Activated gamma-delta T cell treated with Interleukin-2 at 50 U/mL for 16 hours (primary cell): ENCODE measurements at regions not wholly inside any gene's neighbourhood (a gene's known extent, or its start where the extent isn't known, plus 50 kb on each side); places are given as distances from the start of the nearest gene placed in this dataset.

Source experiments
- DNase-seq: peaks from one replicate; pipeline ENCODE4 v3.0.0-alpha.2; 2020

GRCh38 chr9:88800329-88800682 is 191.0 kb upstream of the S1PR3 start:
- DNase-seq, result no peak

- DNase-seq, result no peak
Measured at GRCh38 chr9:88801214-88801796, 190.0 kb upstream of the S1PR3 start.

- DNase-seq, result no peak
Measured at GRCh38 chr9:88802533-88802932, 188.7 kb upstream of the S1PR3 start.

GRCh38 chr9:88803546-88804253 is 187.6 kb upstream of the S1PR3 start:
- DNase-seq, result no peak

- DNase-seq, result no peak
Measured at GRCh38 chr9:88804254-88804596, 187.0 kb upstream of the S1PR3 start.

GRCh38 chr9:88805217-88805943 is 185.9 kb upstream of the S1PR3 start:
- DNase-seq, result no peak

GRCh38 chr9:88807426-88807825 is 183.8 kb upstream of the S1PR3 start:
- DNase-seq, result no peak

GRCh38 chr9:88808019-88808656 is 183.1 kb upstream of the S1PR3 start:
- no peak for DNase-seq

GRCh38 chr9:88808761-88809354 is 182.4 kb upstream of the S1PR3 start:
- DNase-seq, result no peak

- DNase-seq, result no peak
Measured at GRCh38 chr9:88809355-88810161, 181.7 kb upstream of the S1PR3 start.

GRCh38 chr9:88810826-88811225 is 180.4 kb upstream of the S1PR3 start:
- no peak for DNase-seq

- no peak for DNase-seq
Measured at GRCh38 chr9:88811511-88811910, 179.8 kb upstream of the S1PR3 start.

GRCh38 chr9:88812938-88813637 is 178.2 kb upstream of the S1PR3 start:
- DNase-seq, result no peak

- no peak for DNase-seq
Measured at GRCh38 chr9:88813638-88814209, 177.5 kb upstream of the S1PR3 start.

- no peak for DNase-seq
Measured at GRCh38 chr9:88814577-88814976, 176.7 kb upstream of the S1PR3 start.

- no peak for DNase-seq
Measured at GRCh38 chr9:88816141-88816540, 175.1 kb upstream of the S1PR3 start.

GRCh38 chr9:88816591-88816990 is 174.7 kb upstream of the S1PR3 start:
- no peak for DNase-seq

- DNase-seq, result no peak
Measured at GRCh38 chr9:88817628-88818027, 173.6 kb upstream of the S1PR3 start.

- DNase-seq, result no peak
Measured at GRCh38 chr9:88818495-88819201, 172.6 kb upstream of the S1PR3 start.

GRCh38 chr9:88819476-88819875 is 171.8 kb upstream of the S1PR3 start:
- no peak for DNase-seq

GRCh38 chr9:88820055-88820454 is 171.2 kb upstream of the S1PR3 start:
- DNase-seq, result no peak
